ENCODE measurements at regions not wholly inside any gene's neighbourhood (a gene's known extent, or its start where the extent isn't known, plus 50 kb on each side); places are given as distances from the start of the nearest gene placed in this dataset.

GRCh38 chr5:114297915-114298314 is 64.0 kb upstream of the KCNN2 start:
- intact Hi-C loops (cut with DNase I; ENCODE audit: low total_unique reads) = no loop called here
- H3K27ac ChIP-seq = no peak overlapping the region
- TF ChIP-seq CTCF (IDR thresholded peaks at IDR 0.05) (no peak), EP300 (IDR thresholded peaks at IDR 0.05) (no peak), POLR2A (IDR thresholded peaks at IDR 0.05) (no peak), POLR2AphosphoS5 (IDR thresholded peaks at IDR 0.05) (no peak)
- WGBS, 5 donors = 67 to 82% (median 77%) methylated on average over 3 of the region's 3 CpGs
- H3K4me3 ChIP-seq = no peak overlapping the region
- DNase-seq = no peak
- no peaks in the 10 kb centered on the region for H3K4me1 ChIP-seq
- H3K36me3 ChIP-seq = no peaks in the 10 kb centered on the region
- H3K27me3 ChIP-seq = no peaks in the 10 kb centered on the region
- no peaks in the 10 kb centered on the region for H3K9me3 ChIP-seq

- 64 to 93% (median 83%) methylated on average over 1 of the region's 1 CpG for WGBS, 5 donors
- peak in 1 of 2 donors; percentile 48 for DNase-seq
- no peaks in the 10 kb centered on the region for H3K27me3 ChIP-seq
- no peaks in the 10 kb centered on the region for H3K4me1 ChIP-seq
- H3K4me3 ChIP-seq = no peak overlapping the region
- no peak overlapping the region for H3K27ac ChIP-seq
- intact Hi-C loops (cut with DNase I; ENCODE audit: low total_unique reads) = no loop called here
- H3K9me3 ChIP-seq = no peaks in the 10 kb centered on the region
- no peaks in the 10 kb centered on the region for H3K36me3 ChIP-seq
- TF ChIP-seq EP300 (IDR thresholded peaks at IDR 0.05) (no peak), POLR2A (IDR thresholded peaks at IDR 0.05) (no peak), CTCF (IDR thresholded peaks at IDR 0.05) (no peak), POLR2AphosphoS5 (IDR thresholded peaks at IDR 0.05) (no peak)
These were observed 56.3 kb upstream of the KCNN2 start for GRCh38 chr5:114305402-114306207.

- 40 to 71% (median 48%) methylated on average over 1 of the region's 1 CpG for WGBS, 5 donors
- no peak overlapping the region for H3K27ac ChIP-seq
- intact Hi-C loops (cut with DNase I; ENCODE audit: low total_unique reads) = no loop called here
- TF ChIP-seq POLR2AphosphoS5 (IDR thresholded peaks at IDR 0.05) (no peak), POLR2A (IDR thresholded peaks at IDR 0.05) (no peak), EP300 (IDR thresholded peaks at IDR 0.05) (no peak), CTCF (IDR thresholded peaks at IDR 0.05) (no peak)
- H3K36me3 ChIP-seq = no peaks in the 10 kb centered on the region
- H3K4me3 ChIP-seq = no peak overlapping the region
- no peaks in the 10 kb centered on the region for H3K9me3 ChIP-seq
- no peaks in the 10 kb centered on the region for H3K27me3 ChIP-seq
- no peak for DNase-seq
- H3K4me1 ChIP-seq = peaks cover 0 to 3% (median 0%) of the 10 kb centered on the region in 4 donors
These were observed 53.9 kb upstream of the KCNN2 start for GRCh38 chr5:114308017-114308416.

GRCh38 chr5:114308508-114308907 is 53.4 kb upstream of the KCNN2 start:
- H3K9me3 ChIP-seq = no peaks in the 10 kb centered on the region
- intact Hi-C loops (cut with DNase I; ENCODE audit: low total_unique reads) = no loop called here
- 79 to 100% (median 91%) methylated on average over 1 of the region's 1 CpG for WGBS, 5 donors
- H3K36me3 ChIP-seq = no peaks in the 10 kb centered on the region
- no peaks in the 10 kb centered on the region for H3K27me3 ChIP-seq
- TF ChIP-seq CTCF (IDR thresholded peaks at IDR 0.05) (no peak), POLR2AphosphoS5 (IDR thresholded peaks at IDR 0.05) (no peak), EP300 (IDR thresholded peaks at IDR 0.05) (no peak), POLR2A (IDR thresholded peaks at IDR 0.05) (no peak)
- DNase-seq = no peak
- no peak overlapping the region for H3K4me3 ChIP-seq
- H3K4me1 ChIP-seq = peaks cover 0 to 3% (median 0%) of the 10 kb centered on the region in 4 donors
- H3K27ac ChIP-seq = no peak overlapping the region
